Mesodermal cell (in vitro differentiated cells): ENCODE measurements at regions not wholly inside any gene's neighbourhood (a gene's known extent, or its start where the extent isn't known, plus 50 kb on each side); places are given as distances from the start of the nearest gene placed in this dataset.
"Not testable (repeated sequence)": the region's sequence is repeated elsewhere in the genome, so short reads cannot be mapped to it uniquely, and the experiment has no call there.

Experiments
- H3K27ac ChIP-seq: 2 replicates; pipeline ENCODE4 v1.7.0; 2013; ENCODE audit warnings: mild to moderate bottlenecking, low read depth, low read length, moderate library complexity; ENCODE audit not compliant: severe bottlenecking
- H3K36me3 ChIP-seq: 2 replicates; pipeline ENCODE4 v1.7.1; 2013; ENCODE audit warnings: mild to moderate bottlenecking, low read length, moderate library complexity; ENCODE audit not compliant: control insufficient read depth, insufficient read depth
- H3K4me1 ChIP-seq: one replicate; pipeline ENCODE4 v1.7.1; 2013; ENCODE audit warnings: mild to moderate bottlenecking, low read length; ENCODE audit not compliant: insufficient read depth, control insufficient read depth, poor library complexity, severe bottlenecking
- H3K4me3 ChIP-seq: 2 replicates; pipeline ENCODE4 v1.7.0; 2013; ENCODE audit warnings: low read length, control low read depth, mild to moderate bottlenecking; ENCODE audit not compliant: insufficient read depth, poor library complexity, severe bottlenecking; ENCODE audit errors: extremely low read depth
- H3K9me3 ChIP-seq: 2 replicates; pipeline ENCODE4 v1.7.1; 2013; ENCODE audit warnings: mild to moderate bottlenecking, low read length, moderate library complexity; ENCODE audit not compliant: control insufficient read depth
- WGBS, 2 experiments: methylation state at CpG; one replicate each; pipeline ENCODE4 v1.1.5; 2013; ENCODE audit warnings: missing lambda C conversion rate in 2 of 2; ENCODE audit not compliant: insufficient coverage in 2 of 2; 5-methylcytosine and 5-hydroxymethylcytosine counted together

- Histone ChIP-seq H3K4me3 (no peak overlapping the region), H3K9me3 (no peaks in the 10 kb centered on the region), H3K4me1 (no peaks in the 10 kb centered on the region), H3K27ac (no peak overlapping the region), H3K36me3 (no peaks in the 10 kb centered on the region)
These were observed 127.2 kb downstream of the ZNF486 start for GRCh38 chr19:20294181-20294580.

DNA sequence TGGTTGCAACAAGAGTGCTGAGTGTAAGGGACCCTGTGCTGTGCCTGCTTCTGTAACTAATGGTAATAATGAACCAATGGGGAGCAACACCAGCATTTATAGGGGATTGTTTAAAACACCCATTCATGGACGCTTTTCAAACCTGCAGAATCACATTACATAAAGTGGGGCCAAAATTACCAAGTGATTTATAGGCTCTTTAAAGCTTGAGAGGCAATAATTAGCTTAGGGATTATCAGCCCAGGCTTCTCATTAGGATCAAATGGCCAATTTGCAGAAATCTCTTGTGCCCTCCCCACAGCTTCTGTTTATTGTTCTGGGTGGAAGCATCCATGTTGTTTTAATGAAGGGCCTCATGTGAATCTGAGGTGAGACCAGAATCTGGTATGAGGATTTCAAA is 125.5 kb downstream of the ZNF486 start:
- not testable (repeated sequence) for H3K27ac ChIP-seq, H3K9me3 ChIP-seq, H3K4me3 ChIP-seq, H3K36me3 ChIP-seq, H3K4me1 ChIP-seq
- no CpG with 5 or more reads among the region's 1 CpG for WGBS, 2 experiments

- no peak overlapping the region for H3K27ac ChIP-seq
- peaks cover 6% of the 10 kb centered on the region for H3K9me3 ChIP-seq
- no peaks in the 10 kb centered on the region for H3K36me3 ChIP-seq
- no peaks in the 10 kb centered on the region for H3K4me1 ChIP-seq
- no peak overlapping the region for H3K4me3 ChIP-seq
These were observed 122.2 kb downstream of the ZNF486 start for GRCh38 chr19:20289186-20289585.

DNA sequence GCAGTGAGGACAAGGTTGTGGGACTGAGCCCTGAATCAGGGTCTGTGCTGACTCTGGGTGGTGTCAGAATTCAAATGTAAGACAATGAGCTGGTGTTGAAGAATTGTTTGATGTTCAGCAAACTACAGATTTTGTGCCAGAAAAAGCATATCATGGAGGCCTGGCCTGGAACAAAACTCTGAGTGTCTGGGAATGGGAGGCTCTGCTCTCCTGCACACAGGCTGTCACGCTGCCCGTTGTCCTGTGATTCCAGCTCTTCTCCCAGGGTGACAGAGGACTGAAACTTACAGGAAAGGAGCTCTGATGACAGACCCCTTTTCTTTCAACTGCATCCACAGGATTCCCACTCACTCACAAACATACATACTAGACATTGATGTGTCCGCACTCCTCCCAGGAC is 120.1 kb downstream of the ZNF486 start:
- no peaks in the 10 kb centered on the region for H3K36me3 ChIP-seq
- no peaks in the 10 kb centered on the region for H3K4me1 ChIP-seq
- no peak overlapping the region for H3K4me3 ChIP-seq
- no peak overlapping the region for H3K27ac ChIP-seq
- 90 to 100% methylated on average over 3 of the region's 3 CpGs for WGBS, 2 experiments
- H3K9me3 ChIP-seq: peaks cover 6% of the 10 kb centered on the region

GRCh38 chr19:20285876-20286275 is 118.9 kb downstream of the ZNF486 start:
- not testable (repeated sequence) for H3K4me3 ChIP-seq, H3K4me1 ChIP-seq, H3K9me3 ChIP-seq, H3K27ac ChIP-seq, H3K36me3 ChIP-seq
- 73 to 100% methylated on average over 2 to 3 of the region's 4 CpGs for WGBS, 2 experiments

- Histone ChIP-seq H3K27ac (no peak overlapping the region), H3K9me3 (peaks cover under 1% of the 10 kb centered on the region), H3K4me1 (no peaks in the 10 kb centered on the region), H3K4me3 (no peak overlapping the region), H3K36me3 (no peaks in the 10 kb centered on the region)
- WGBS, 2 experiments: 86 to 89% methylated on average over 4 of the region's 4 CpGs
These were observed 112.5 kb downstream of the ZNF486 start for GRCh38 chr19:20279516-20279915.

DNA sequence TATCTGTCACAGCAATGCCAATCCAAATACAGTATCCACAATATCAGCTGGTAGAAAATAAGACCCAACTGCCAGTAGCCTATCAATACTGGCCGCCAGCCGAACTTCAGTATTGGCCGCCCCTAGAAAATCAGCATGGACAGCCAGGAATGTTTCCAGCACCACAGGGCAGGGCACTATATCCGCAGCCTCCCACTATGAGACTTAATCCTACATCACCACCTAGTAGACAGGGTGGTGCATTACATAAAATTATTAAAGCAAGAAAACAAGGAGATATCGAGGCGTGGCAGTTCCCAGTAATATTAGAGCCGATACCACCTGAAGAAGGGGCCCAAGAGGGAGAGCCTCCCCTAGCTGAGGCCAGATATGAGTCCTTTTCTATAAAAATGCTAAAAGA is 111.3 kb downstream of the ZNF486 start:
- WGBS, 2 experiments: 93 to 98% methylated on average over 5 to 6 of the region's 7 CpGs
- no peaks in the 10 kb centered on the region for H3K9me3 ChIP-seq

DNA sequence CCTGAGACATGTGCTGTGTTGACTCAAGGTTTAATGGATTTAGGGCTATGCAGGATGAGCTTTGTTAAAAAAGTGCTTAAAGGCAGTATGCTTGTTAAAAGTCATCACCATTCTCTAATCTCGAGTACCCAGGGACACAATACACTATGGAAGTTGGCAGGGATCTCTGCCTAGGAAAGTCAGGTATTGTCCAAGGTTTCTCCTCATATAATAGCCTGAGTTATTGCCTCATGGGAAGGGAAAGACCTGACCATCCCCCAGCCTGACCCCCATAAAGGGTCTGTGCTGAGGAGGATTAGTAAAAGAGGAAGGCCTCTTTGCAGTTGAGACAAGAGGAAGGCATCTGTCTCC is 109.7 kb downstream of the ZNF486 start:
- H3K27ac ChIP-seq, H3K4me1 ChIP-seq, H3K36me3 ChIP-seq, H3K4me3 ChIP-seq, H3K9me3 ChIP-seq: not testable (repeated sequence)
- WGBS, 2 experiments: no CpG with 5 or more reads among the region's 1 CpG

More for the DNA sequence above, 111.3 kb downstream of the ZNF486 start:
- Histone ChIP-seq H3K4me3 (no peak overlapping the region), H3K36me3 (no peaks in the 10 kb centered on the region), H3K4me1 (no peaks in the 10 kb centered on the region), H3K27ac (no peak overlapping the region)

GRCh38 chr19:20276011-20276731 is 109.2 kb downstream of the ZNF486 start:
- Histone ChIP-seq H3K4me1 (no peaks in the 10 kb centered on the region), H3K4me3 (no peak overlapping the region), H3K36me3 (no peaks in the 10 kb centered on the region), H3K27ac (no peak overlapping the region), H3K9me3 (no peaks in the 10 kb centered on the region)
- 89 to 92% methylated on average over 5 to 7 of the region's 9 CpGs for WGBS, 2 experiments

DNA sequence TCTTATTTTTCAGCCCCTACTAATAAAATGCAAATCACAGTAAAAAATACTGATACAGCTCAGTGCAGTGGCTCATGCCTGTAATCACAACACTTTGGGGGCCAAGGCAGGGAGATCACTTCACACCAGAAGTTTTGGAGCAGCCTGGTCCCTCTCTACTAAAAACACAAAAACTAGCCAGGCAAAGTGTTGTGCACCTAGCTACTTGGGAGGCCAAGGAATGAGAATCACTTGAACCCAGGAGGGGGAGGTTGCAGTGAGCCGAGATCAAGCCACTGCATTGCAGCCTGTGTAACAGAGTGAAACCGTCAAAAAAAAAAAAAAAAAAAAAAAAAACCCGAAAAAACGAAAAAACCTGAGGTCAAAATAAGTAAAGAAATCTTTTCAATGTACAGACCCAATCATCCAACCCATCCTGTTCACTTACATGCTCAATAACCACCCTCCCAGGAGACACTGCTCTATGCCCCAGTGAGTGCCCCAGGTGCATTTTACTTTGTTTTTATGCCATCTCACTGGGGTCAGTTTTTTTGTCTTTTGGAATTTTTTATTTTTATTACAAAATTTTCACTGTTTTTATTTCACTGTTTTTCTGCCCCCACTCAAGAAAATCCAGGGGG is 107.0 kb downstream of the ZNF486 start:
- Histone ChIP-seq H3K4me1 (no peaks in the 10 kb centered on the region), H3K4me3 (no peak overlapping the region), H3K27ac (no peak overlapping the region), H3K36me3 (no peaks in the 10 kb centered on the region), H3K9me3 (no peaks in the 10 kb centered on the region)
- 40% methylated on average over 2 of the region's 4 CpGs; no CpG with 5 or more reads in 1 of the 2 experiments for WGBS, 2 experiments

GRCh38 chr19:20273376-20273775 is 106.4 kb downstream of the ZNF486 start:
- H3K4me1 ChIP-seq: no peaks in the 10 kb centered on the region
- no peak overlapping the region for H3K27ac ChIP-seq
- H3K4me3 ChIP-seq: no peak overlapping the region
- H3K9me3 ChIP-seq: no peaks in the 10 kb centered on the region
- WGBS, 2 experiments: 84 to 87% methylated on average over 3 of the region's 3 CpGs
- no peaks in the 10 kb centered on the region for H3K36me3 ChIP-seq
